ES-I3 (cell line): ENCODE measurements at regions not wholly inside any gene's neighbourhood (a gene's known extent, or its start where the extent isn't known, plus 50 kb on each side); places are given as distances from the start of the nearest gene placed in this dataset.

ENCODE experiments used
- H3K36me3 ChIP-seq: 2 replicates; pipeline ENCODE4 v1.6.1; 2013; ENCODE audit warnings: mild to moderate bottlenecking, low read length, control low read depth, moderate library complexity; ENCODE audit not compliant: insufficient read depth
- H3K4me1 ChIP-seq: 2 replicates; pipeline ENCODE4 v1.6.1; 2013; ENCODE audit warnings: mild to moderate bottlenecking, control low read depth, low read length; ENCODE audit not compliant: insufficient read depth
- H3K9ac ChIP-seq: 2 replicates; pipeline ENCODE4 v1.6.1; 2013; ENCODE audit warnings: low read depth, mild to moderate bottlenecking, low read length, moderate library complexity
- H3K9me3 ChIP-seq: 2 replicates; pipeline ENCODE4 v1.6.1; 2013; ENCODE audit warnings: mild to moderate bottlenecking, low read length, moderate library complexity; ENCODE audit not compliant: control insufficient read depth, insufficient read depth

GRCh38 chr17:12566291-12566690 lies 99.4 kb upstream of the MYOCD start:
- H3K9ac ChIP-seq: no peak overlapping the region
- H3K9me3 ChIP-seq: no peaks in the 10 kb centered on the region
- H3K36me3 ChIP-seq: no peaks in the 10 kb centered on the region
- H3K4me1 ChIP-seq: no peaks in the 10 kb centered on the region; the same call in 1 of the 2 replicates

GRCh38 chr17:12567077-12568053 lies 98.3 kb upstream of the MYOCD start:
- no peaks in the 10 kb centered on the region for H3K36me3 ChIP-seq
- no peak overlapping the region for H3K9ac ChIP-seq
- no peaks in the 10 kb centered on the region for H3K9me3 ChIP-seq
- no peaks in the 10 kb centered on the region; the same call in 1 of the 2 replicates for H3K4me1 ChIP-seq

GRCh38 chr17:12568358-12569251 lies 97.1 kb upstream of the MYOCD start:
- no peaks in the 10 kb centered on the region; the same call in 1 of the 2 replicates for H3K4me1 ChIP-seq
- H3K9ac ChIP-seq: no peak overlapping the region
- no peaks in the 10 kb centered on the region for H3K36me3 ChIP-seq

GRCh38 chr17:12571606-12572005 lies 94.1 kb upstream of the MYOCD start:
- Histone ChIP-seq H3K9ac (no peak overlapping the region), H3K4me1 (no peaks in the 10 kb centered on the region; the same call in 1 of the 2 replicates), H3K36me3 (no peaks in the 10 kb centered on the region), H3K9me3 (no peaks in the 10 kb centered on the region)

More at GRCh38 chr17:12568358-12569251, 97.1 kb upstream of the MYOCD start:
- H3K9me3 ChIP-seq: no peaks in the 10 kb centered on the region

GRCh38 chr17:12574525-12574924 lies 91.2 kb upstream of the MYOCD start:
- H3K9ac ChIP-seq: no peak overlapping the region
- H3K4me1 ChIP-seq: no peaks in the 10 kb centered on the region
- H3K9me3 ChIP-seq: no peaks in the 10 kb centered on the region
- no peaks in the 10 kb centered on the region for H3K36me3 ChIP-seq

- H3K9me3 ChIP-seq: no peaks in the 10 kb centered on the region
- no peaks in the 10 kb centered on the region for H3K4me1 ChIP-seq
- H3K36me3 ChIP-seq: no peaks in the 10 kb centered on the region
- H3K9ac ChIP-seq: no peak overlapping the region
Observed at GRCh38 chr17:12575641-12576040, 90.0 kb upstream of the MYOCD start.

GRCh38 chr17:12579288-12579687 lies 86.4 kb upstream of the MYOCD start:
- peaks cover 3% of the 10 kb centered on the region; the same call in 1 of the 2 replicates for H3K9me3 ChIP-seq
- no peak overlapping the region for H3K9ac ChIP-seq
- H3K36me3 ChIP-seq: no peaks in the 10 kb centered on the region
- H3K4me1 ChIP-seq: no peaks in the 10 kb centered on the region

GRCh38 chr17:12580640-12581039 lies 85.0 kb upstream of the MYOCD start:
- Histone ChIP-seq H3K4me1 (no peaks in the 10 kb centered on the region), H3K36me3 (no peaks in the 10 kb centered on the region), H3K9ac (no peak overlapping the region), H3K9me3 (peaks cover 3% of the 10 kb centered on the region; the same call in 1 of the 2 replicates)

- Histone ChIP-seq H3K4me1 (no peaks in the 10 kb centered on the region), H3K9me3 (peaks cover 3% of the 10 kb centered on the region; the same call in 1 of the 2 replicates), H3K36me3 (no peaks in the 10 kb centered on the region), H3K9ac (no peak overlapping the region)
Observed at GRCh38 chr17:12584727-12585126, 81.0 kb upstream of the MYOCD start.

GRCh38 chr17:12588531-12588930 lies 77.2 kb upstream of the MYOCD start:
- no peak overlapping the region for H3K9ac ChIP-seq
- H3K9me3 ChIP-seq: no peaks in the 10 kb centered on the region
- H3K4me1 ChIP-seq: no peaks in the 10 kb centered on the region
- H3K36me3 ChIP-seq: no peaks in the 10 kb centered on the region

- Histone ChIP-seq H3K9ac (no peak overlapping the region), H3K9me3 (no peaks in the 10 kb centered on the region), H3K36me3 (no peaks in the 10 kb centered on the region), H3K4me1 (no peaks in the 10 kb centered on the region)
Observed at GRCh38 chr17:12590417-12590816, 75.3 kb upstream of the MYOCD start.

- Histone ChIP-seq H3K36me3 (no peaks in the 10 kb centered on the region), H3K4me1 (no peaks in the 10 kb centered on the region), H3K9me3 (no peaks in the 10 kb centered on the region), H3K9ac (no peak overlapping the region)
Observed at GRCh38 chr17:12591021-12591735, 74.5 kb upstream of the MYOCD start.

GRCh38 chr17:12592941-12593340 lies 72.7 kb upstream of the MYOCD start:
- Histone ChIP-seq H3K9ac (no peak overlapping the region), H3K9me3 (no peaks in the 10 kb centered on the region), H3K36me3 (no peaks in the 10 kb centered on the region), H3K4me1 (no peaks in the 10 kb centered on the region)

GRCh38 chr17:12596961-12597360 lies 68.7 kb upstream of the MYOCD start:
- Histone ChIP-seq H3K36me3 (no peaks in the 10 kb centered on the region), H3K9me3 (no peaks in the 10 kb centered on the region), H3K4me1 (no peaks in the 10 kb centered on the region), H3K9ac (no peak overlapping the region)
